HFF-Myc (cell line): ENCODE measurements at regions not wholly inside any gene's neighbourhood (a gene's known extent, or its start where the extent isn't known, plus 50 kb on each side); places are given as distances from the start of the nearest gene placed in this dataset.

Experiments used
- DNase-seq: peaks from one replicate; pipeline ENCODE4 v3.0.0-alpha.2; 2011; ENCODE audit warnings: low read depth; ENCODE audit errors: extremely low read depth
- H3K4me3 ChIP-seq: replicated peaks from 2 replicates; pipeline ENCODE4 v1.5.1; 2011; ENCODE audit warnings: low read depth, mild to moderate bottlenecking, control low read depth, low read length
- TF ChIP-seq, protein P1 (sequence below): IDR thresholded peaks from 2 replicates; pipeline ENCODE4 v1.5.1; 2012; ENCODE audit warnings: mild to moderate bottlenecking, low read depth, low read length, control low read depth; ENCODE audit errors: missing control alignments

DNA sequence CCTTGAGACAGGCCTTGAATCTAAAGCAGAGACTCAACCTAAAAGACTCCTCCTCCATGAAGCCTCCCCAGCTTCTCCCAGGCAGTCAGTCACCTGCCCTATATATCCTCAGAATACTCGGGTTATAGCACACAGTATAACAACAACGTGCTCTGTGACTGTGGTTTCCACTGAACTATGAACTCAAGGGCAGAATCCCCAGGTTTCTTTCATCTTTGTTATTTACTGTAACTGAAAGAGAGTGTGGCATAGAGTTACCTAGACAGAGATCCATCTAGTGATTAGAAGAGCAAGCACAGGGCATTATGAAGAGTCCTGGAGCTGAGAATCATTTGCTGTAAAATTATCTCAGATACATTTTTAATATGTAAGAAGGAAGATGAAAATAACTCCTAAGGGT, 281.6 kb upstream of the ZNF521 start:
- H3K4me3 ChIP-seq: no peak overlapping the region
- TF ChIP-seq, protein P1, sequence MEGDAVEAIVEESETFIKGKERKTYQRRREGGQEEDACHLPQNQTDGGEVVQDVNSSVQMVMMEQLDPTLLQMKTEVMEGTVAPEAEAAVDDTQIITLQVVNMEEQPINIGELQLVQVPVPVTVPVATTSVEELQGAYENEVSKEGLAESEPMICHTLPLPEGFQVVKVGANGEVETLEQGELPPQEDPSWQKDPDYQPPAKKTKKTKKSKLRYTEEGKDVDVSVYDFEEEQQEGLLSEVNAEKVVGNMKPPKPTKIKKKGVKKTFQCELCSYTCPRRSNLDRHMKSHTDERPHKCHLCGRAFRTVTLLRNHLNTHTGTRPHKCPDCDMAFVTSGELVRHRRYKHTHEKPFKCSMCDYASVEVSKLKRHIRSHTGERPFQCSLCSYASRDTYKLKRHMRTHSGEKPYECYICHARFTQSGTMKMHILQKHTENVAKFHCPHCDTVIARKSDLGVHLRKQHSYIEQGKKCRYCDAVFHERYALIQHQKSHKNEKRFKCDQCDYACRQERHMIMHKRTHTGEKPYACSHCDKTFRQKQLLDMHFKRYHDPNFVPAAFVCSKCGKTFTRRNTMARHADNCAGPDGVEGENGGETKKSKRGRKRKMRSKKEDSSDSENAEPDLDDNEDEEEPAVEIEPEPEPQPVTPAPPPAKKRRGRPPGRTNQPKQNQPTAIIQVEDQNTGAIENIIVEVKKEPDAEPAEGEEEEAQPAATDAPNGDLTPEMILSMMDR: no peak
- DNase-seq: no peak

DNA sequence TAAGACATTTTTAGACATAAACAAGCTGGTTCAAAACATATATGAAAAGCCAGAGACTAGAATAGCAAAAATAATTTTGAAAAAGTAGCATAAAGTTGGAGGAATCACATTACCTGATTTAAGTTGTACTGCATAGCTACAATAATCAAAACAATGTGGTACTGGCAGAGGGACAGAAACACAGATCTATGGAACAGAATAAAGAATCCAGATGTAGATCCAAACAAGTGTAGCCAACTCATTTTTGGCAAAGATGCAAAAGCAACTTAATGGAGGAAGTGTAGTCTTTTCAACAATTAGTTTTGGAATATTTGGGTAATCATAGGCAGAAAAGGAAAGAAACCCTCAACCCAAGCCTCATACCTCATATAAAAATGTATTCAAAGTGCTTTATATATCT, 278.7 kb upstream of the ZNF521 start:
- DNase-seq: peak; percentile 78
- TF ChIP-seq, protein P1: no peak

DNA sequence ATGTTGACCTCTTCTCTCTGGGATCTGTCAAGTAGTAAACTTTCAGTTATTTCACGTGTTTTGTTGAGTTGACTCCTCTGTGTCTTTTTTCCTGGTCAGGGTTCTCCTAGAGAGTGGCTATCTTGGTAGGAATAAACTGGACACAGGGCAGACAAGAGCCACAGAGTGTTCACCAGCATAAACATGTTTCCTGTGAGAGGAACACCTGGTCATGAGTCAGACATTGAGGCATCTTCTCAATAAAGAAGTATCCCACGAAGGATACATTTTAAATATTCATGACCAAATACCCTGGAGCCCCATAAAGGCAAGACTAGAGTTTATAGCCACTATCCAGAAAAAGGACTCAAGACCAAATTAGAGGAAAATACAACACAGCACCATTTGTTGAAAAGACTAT, 269.7 kb upstream of the ZNF521 start:
- no peak for DNase-seq
- TF ChIP-seq, protein P1: no peak
- no peak overlapping the region for H3K4me3 ChIP-seq

More for the DNA sequence above, 278.7 kb upstream of the ZNF521 start:
- no peak overlapping the region for H3K4me3 ChIP-seq

DNA sequence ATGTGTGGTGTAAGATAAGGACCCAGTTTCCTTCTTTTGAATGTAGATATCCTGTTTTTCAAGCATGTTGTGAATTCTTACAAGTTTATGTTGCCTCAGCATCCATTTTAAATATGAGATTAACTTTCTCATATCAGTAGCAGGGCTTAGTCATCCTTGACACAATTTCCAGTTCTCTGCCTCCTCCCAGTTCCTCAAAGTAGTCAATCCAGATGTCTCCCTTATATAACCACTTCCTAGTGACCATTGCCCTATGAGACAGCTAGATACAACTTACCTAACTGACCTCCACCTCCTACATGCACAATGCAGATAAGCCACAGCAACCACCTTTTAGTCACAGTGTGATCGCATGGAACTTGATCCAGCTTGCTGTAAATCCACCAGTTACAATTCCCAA, 269.2 kb upstream of the ZNF521 start:
- no peak for DNase-seq
- no peak overlapping the region for H3K4me3 ChIP-seq
- TF ChIP-seq, protein P1: no peak

DNA sequence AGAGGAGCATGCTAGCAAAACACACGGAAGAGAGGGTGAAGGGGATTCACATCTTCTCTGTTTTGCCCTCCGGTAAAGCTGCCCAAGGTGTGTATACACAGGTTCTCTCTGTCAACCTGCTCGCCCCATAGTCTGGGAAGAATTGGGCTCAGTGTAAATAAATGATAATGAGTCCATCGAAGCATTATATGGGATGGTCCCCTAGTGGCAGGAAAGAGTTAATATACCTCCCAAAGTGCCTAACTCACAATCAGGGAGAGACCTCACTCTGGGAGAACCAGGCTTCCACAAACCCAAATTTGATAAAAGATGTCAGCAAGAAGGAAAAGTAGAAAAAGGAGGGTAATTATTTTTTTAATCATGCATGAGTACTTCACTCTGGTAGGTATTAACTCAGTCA, 262.2 kb upstream of the ZNF521 start:
- no peak for DNase-seq
- TF ChIP-seq, protein P1: no peak
- H3K4me3 ChIP-seq: no peak overlapping the region

DNA sequence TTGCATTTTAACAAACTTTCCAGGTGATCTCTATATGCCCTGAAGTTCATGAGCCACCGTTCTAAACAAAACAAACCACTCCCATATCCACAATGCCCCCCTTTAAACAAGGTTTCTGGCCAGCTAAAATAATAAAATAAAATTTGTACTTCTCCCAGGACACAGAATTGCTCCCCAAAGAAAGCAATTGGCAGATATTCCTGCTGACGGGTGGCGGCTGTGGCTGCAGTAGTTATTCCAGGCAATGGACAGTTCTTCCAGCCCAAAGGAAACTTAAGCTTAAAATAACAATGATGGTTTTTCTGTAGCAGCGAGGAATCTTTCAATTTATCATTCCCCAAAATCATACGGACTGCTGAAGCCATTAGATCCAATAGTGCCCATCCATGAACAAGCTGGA, 260.5 kb upstream of the ZNF521 start:
- TF ChIP-seq, protein P1: no peak
- no peak overlapping the region for H3K4me3 ChIP-seq
- DNase-seq: no peak

DNA sequence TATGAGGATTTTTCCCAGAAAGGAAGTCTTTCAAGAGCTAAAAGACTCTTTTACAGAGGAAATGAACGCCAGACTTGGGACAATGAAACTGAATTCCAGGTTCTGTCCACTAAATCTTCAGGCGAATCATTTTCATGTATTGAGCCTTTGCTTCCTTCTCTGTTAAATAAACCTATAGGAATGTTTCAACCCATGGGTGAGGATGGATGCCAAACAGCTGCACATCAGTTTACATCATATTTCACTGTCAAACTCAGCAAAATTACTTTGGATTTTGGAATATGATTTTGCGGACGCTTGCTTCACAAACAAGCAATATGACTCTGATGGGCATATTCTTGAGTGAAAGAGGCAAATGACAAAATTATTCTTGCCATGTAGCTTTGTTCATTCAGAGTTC, 256.1 kb upstream of the ZNF521 start:
- no peak overlapping the region for H3K4me3 ChIP-seq
- DNase-seq: no peak

More for the DNA sequence above, 256.1 kb upstream of the ZNF521 start:
- TF ChIP-seq, protein P1: no peak
